ENCODE measurements at regions not wholly inside any gene's neighbourhood (a gene's known extent, or its start where the extent isn't known, plus 50 kb on each side); places are given as distances from the start of the nearest gene placed in this dataset.
"Not testable (repeated sequence)": the region's sequence is repeated elsewhere in the genome, so short reads cannot be mapped to it uniquely, and the experiment has no call there.

GRCh38 chr22:19606332-19607191 is 82.4 kb upstream of the CLDN5 start:
- intact Hi-C loops (cut with micrococcal nuclease): no loop called here
- Mint-ChIP-seq H3K27ac (no peak overlapping the region), H3K4me3 (no peak overlapping the region), H3K27me3 (ENCODE audit: low read depth in 2 of 2) (peaks cover 0 to 5% of the 10 kb centered on the region in 2 donors), H3K9me3 (no peaks in the 10 kb centered on the region), H3K4me1 (no peaks in the 10 kb centered on the region), H3K36me3 (no peaks in the 10 kb centered on the region)
- no peak overlapping the region for H3K4me3 ChIP-seq (ENCODE audit: low read length)
- no peaks in the 10 kb centered on the region for H3K9me3 ChIP-seq (ENCODE audit: control insufficient read depth, insufficient read depth, low read length)
- peaks cover 6% of the 10 kb centered on the region for H3K4me1 ChIP-seq (ENCODE audit: control insufficient read depth, insufficient read depth, low read length)
- ATAC-seq: no peak
- no peak for DNase-seq
- no peak for TF ChIP-seq CTCF (IDR thresholded peaks at IDR 0.05)
- 87% methylated on average over 11 of the region's 16 CpGs for WGBS (ENCODE audit: insufficient coverage)
- H3K27me3 ChIP-seq (ENCODE audit: control insufficient read depth, insufficient read depth, low read length): no peaks in the 10 kb centered on the region
- H3K36me3 ChIP-seq (ENCODE audit: control insufficient read depth, insufficient read depth, low read length): no peaks in the 10 kb centered on the region
- H3K27ac ChIP-seq (ENCODE audit: low read length): no peak overlapping the region

GRCh38 chr22:19607192-19608002 is 83.2 kb upstream of the CLDN5 start:
- Mint-ChIP-seq H3K4me3 (no peak overlapping the region), H3K4me1 (no peaks in the 10 kb centered on the region)

GRCh38 chr22:19608003-19608690 is 83.9 kb upstream of the CLDN5 start:
- ATAC-seq: no peak
- H3K9me3 ChIP-seq (ENCODE audit: control insufficient read depth, insufficient read depth, low read length): no peaks in the 10 kb centered on the region
- Mint-ChIP-seq H3K4me1 (no peaks in the 10 kb centered on the region), H3K27me3 (ENCODE audit: low read depth in 2 of 2) (peaks cover 2 to 4% of the 10 kb centered on the region in 2 donors), H3K9me3 (no peaks in the 10 kb centered on the region), H3K36me3 (no peaks in the 10 kb centered on the region), H3K27ac (no peak overlapping the region), H3K4me3 (no peak overlapping the region)
- intact Hi-C loops (cut with micrococcal nuclease): no loop called here
- 88% methylated on average over 11 of the region's 11 CpGs for WGBS (ENCODE audit: insufficient coverage)
- no peaks in the 10 kb centered on the region for H3K27me3 ChIP-seq (ENCODE audit: control insufficient read depth, insufficient read depth, low read length)
- no peak overlapping the region for H3K27ac ChIP-seq (ENCODE audit: low read length)
- H3K4me3 ChIP-seq (ENCODE audit: low read length): no peak overlapping the region
- H3K4me1 ChIP-seq (ENCODE audit: control insufficient read depth, insufficient read depth, low read length): peaks cover 6% of the 10 kb centered on the region
- no peaks in the 10 kb centered on the region for H3K36me3 ChIP-seq (ENCODE audit: control insufficient read depth, insufficient read depth, low read length)
- no peak for TF ChIP-seq CTCF (IDR thresholded peaks at IDR 0.05)
- no peak for DNase-seq

More at GRCh38 chr22:19607192-19608002, 83.2 kb upstream of the CLDN5 start:
- DNase-seq (peak in 1 of 2 donors; percentile 75), ATAC-seq (peak in 1 of 3 donors; percentile 30)
- Histone ChIP-seq H3K36me3 (ENCODE audit: control insufficient read depth, insufficient read depth, low read length) (no peaks in the 10 kb centered on the region), H3K9me3 (ENCODE audit: control insufficient read depth, insufficient read depth, low read length) (no peaks in the 10 kb centered on the region), H3K4me3 (ENCODE audit: low read length) (no peak overlapping the region), H3K4me1 (ENCODE audit: control insufficient read depth, insufficient read depth, low read length) (peaks cover 6% of the 10 kb centered on the region), H3K27ac (ENCODE audit: low read length) (no peak overlapping the region), H3K27me3 (ENCODE audit: control insufficient read depth, insufficient read depth, low read length) (no peaks in the 10 kb centered on the region)
- Mint-ChIP-seq H3K36me3 (no peaks in the 10 kb centered on the region), H3K27me3 (ENCODE audit: low read depth in 2 of 2) (peaks cover 0 to 4% of the 10 kb centered on the region in 2 donors), H3K9me3 (no peaks in the 10 kb centered on the region), H3K27ac (no peak overlapping the region)
- 50% methylated on average over 25 of the region's 25 CpGs for WGBS (ENCODE audit: insufficient coverage)
- no peak for TF ChIP-seq CTCF (IDR thresholded peaks at IDR 0.05)
- intact Hi-C loops (cut with micrococcal nuclease): no loop called here

GRCh38 chr22:19609753-19610152 is 85.5 kb upstream of the CLDN5 start:
- WGBS (ENCODE audit: insufficient coverage): 84% methylated on average over 7 of the region's 8 CpGs
- H3K27ac ChIP-seq (ENCODE audit: low read length); H3K27ac Mint-ChIP-seq; H3K9me3 Mint-ChIP-seq; H3K4me1 Mint-ChIP-seq; H3K4me1 ChIP-seq (ENCODE audit: control insufficient read depth, insufficient read depth, low read length); ATAC-seq; DNase-seq; H3K9me3 ChIP-seq (ENCODE audit: control insufficient read depth, insufficient read depth, low read length); H3K36me3 Mint-ChIP-seq; H3K4me3 Mint-ChIP-seq; intact Hi-C loops (cut with micrococcal nuclease); H3K4me3 ChIP-seq (ENCODE audit: low read length); H3K36me3 ChIP-seq (ENCODE audit: control insufficient read depth, insufficient read depth, low read length); H3K27me3 Mint-ChIP-seq (ENCODE audit: low read depth in 2 of 2); H3K27me3 ChIP-seq (ENCODE audit: control insufficient read depth, insufficient read depth, low read length): not testable (repeated sequence)

Measured in natural killer cell (primary cell).